NCI-H2107 treated with DMSO at 0.1 percent for 48 hours (cell line): ENCODE measurements at regions not wholly inside any gene's neighbourhood (a gene's known extent, or its start where the extent isn't known, plus 50 kb on each side); places are given as distances from the start of the nearest gene placed in this dataset.
A peak's percentile ranks its signal among the peaks of the same experiment; 100 is the strongest.
"Not testable (repeated sequence)": the region's sequence is repeated elsewhere in the genome, so short reads cannot be mapped to it uniquely, and the experiment has no call there.

Source experiments
- DNase-seq: peaks from one replicate; lab custom pipeline; 2025; ENCODE audit not compliant: unreplicated experiment; lab: John Stamatoyannopoulos, UW

DNA sequence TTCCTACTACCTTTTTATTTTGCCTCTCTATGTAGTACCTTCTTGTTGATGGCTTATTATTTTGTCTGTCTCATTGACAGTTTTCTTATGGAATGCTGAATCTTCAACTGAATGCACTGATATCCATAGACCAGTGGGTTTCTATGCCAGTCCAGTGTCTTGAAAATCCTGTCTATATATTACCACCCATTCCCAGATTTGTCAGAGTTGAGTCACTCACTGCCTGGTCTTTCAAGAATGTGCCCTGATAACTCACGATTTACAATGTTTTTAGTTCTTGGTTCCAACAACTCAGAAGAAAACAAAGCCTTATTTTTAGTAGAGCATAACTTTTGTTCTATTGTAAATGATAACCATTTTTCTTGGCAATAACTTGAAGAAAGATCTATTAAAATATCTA, 606.0 kb upstream of the PITX2 start:
- DNase-seq: no peak

DNA sequence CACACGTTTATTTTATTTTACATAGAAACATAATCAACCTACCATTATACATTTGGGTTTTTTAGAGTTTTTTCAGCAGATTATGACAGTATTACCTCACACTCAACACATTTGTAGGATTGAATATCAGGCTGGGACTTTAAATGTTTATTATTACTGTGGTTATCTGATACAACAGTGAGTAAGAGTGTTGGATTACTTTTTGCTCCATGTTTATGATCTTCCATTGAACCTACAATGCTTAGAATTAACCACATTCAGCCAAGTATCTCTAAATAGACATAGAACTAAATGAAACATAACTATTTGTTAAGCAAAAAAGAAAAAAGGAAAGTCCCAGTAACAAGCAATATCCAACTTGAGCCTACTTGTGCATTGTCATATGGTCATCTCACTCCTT, 607.4 kb upstream of the PITX2 start:
- DNase-seq: no peak

DNA sequence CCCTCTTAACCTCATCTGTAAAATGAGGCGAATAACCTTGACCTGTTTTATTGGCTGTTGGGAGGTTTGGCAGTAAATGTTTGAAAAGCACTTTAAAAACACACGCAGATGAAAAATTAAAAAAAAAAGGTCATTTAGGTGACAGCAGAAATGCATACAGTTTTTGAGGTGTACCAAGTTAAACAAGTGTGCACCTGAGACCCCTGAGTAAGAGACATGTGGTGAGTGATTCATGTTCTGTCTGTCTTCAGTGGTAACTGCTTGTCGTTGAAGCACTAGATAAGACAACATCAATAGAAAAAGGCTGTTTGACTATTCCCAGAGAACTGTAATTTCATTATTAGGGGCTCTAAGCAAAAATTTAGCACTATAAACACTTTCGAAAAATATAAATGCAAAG, 608.4 kb upstream of the PITX2 start:
- DNase-seq: no peak

DNA sequence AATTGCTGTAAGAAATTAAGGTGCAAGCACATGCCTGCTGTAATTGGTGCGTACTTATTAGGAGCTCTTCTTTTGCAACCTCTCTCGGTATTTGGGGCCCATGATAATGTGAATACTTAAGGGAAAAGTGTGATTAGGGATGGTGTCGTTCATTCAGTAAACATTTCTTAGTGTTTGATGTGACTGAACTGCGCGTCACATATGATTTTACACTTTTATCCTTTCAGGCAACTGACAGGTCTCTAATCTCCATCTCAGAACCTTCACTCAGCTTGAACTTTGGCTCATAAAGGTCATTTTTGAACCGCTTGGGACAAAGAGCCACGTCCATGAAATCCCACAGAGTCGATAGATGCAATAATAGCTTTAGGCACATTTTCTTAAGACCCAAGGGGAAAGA, 612.1 kb upstream of the PITX2 start:
- no peak for DNase-seq

DNA sequence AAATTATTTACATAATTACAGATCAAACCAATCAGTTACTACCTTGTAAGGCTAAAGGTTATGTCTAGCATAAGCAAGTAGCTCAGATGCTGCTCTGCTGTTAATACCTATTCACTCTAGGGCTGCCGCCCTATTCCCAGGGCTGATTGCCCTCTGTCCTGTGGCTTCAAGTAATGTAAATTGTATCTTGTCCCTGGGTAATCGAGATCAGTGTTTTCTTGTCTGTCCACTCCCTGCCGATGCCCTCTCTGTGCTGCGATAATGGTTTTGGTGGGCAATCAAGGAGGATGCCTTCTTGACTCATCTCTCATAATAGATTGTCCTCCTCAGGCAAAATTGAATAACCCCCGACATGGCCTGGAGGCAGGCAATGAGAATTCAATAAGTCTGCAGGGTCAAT, 641.0 kb upstream of the PITX2 start:
- no peak for DNase-seq

DNA sequence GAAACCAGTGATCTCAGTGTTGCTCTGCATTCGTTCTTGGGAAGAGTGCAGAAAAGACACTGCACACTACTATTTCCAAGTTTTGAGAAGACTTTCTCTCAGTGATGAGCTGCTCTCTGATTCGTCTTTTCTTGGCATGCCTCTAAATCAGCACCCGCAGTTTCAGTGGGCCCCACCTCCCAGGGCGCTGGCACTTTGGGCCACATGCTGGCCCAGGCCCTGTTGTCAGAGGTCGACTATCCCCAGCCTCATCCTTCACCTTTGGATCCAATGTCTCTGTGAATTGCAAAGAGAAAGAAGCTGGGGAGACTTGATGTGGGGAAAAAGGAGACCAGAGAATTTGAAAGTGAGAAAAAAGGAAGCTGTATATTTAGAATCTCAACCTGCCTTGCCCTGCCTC, 644.1 kb upstream of the PITX2 start:
- DNase-seq: no peak

DNA sequence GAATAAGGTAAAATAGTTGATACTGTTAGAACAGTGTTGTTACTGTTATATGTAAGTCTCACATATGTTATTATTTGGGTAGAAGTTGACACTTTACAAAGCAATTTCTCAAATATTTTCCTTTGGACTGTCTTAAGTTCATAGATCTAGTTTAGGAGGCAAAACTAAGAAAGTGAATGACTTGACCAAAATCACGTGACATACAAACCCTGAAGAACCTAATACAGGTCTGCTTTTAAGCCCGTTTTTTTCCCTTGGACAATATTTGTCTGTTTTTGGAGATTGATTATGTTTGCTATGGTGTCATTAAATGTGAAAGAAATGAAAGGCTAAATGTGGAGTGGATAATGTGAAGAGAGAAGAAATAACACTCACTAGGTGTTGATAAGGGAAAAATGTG, 644.9 kb upstream of the PITX2 start:
- DNase-seq: no peak

DNA sequence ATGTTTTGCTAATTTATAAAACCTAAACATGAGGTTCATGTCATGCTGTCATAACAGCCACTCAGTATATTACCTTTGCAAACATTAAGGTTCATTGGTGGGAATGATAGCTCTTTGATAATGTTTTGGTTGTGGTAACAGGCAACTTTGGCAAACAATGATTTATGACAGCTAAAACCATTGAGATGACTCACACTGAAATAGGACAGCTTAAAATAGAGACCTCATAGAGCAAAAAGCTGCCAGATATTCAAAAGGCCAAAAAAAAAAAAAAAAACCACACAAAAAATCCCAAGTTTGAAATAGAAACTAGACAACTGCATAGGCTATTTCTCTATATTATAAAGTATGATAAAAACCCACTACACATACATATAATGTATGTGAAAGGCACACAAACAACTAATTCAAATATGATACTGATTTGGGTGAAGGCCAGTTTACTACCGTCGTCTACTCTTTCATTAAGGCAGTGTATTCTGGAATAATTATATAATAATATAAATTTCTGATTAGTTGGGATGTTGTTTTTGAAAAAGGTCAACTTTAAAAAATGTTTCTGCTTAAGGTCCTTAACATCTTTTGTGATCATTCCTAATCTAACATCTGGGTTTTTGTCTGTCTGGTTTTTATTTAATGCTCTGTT, 646.0 kb upstream of the PITX2 start:
- DNase-seq: no peak

DNA sequence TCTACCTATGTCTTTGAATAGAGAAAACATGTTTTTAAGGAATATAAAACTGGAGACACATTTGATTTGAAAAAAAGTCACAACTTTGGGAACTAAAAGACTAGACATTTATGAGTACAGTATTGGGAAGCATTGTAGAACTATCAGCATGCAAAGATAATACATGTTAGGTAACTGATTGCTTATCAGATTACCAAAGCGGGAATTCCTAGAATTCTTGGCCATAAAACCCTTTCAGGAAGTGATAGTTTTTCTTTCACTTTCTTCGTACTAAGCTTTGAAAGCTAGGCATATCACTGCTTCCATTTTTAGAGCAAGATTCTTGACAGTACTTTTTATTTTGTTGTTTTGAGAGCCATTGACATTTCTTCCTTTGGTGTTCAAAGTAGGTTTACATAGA, 646.6 kb upstream of the PITX2 start:
- DNase-seq: no peak

DNA sequence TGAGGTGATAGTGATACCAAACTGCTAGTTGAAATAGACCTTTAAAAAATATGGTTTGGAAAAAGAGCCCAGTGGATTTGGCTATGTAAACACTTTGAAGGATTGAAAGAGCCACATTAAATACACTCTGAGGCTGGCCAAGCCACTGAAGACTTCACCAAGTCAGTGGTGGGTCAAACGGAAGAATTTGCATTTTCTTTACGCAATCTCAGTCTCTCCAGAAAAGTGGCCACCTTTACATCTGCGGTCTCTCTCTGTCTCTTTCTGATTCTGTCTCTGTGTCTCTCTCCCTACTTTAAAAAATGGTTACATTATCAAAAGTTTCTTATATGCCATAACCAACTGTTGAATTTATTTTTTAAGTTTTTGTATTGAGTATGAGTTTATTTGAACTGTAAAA, 651.2 kb upstream of the PITX2 start:
- no peak for DNase-seq

DNA sequence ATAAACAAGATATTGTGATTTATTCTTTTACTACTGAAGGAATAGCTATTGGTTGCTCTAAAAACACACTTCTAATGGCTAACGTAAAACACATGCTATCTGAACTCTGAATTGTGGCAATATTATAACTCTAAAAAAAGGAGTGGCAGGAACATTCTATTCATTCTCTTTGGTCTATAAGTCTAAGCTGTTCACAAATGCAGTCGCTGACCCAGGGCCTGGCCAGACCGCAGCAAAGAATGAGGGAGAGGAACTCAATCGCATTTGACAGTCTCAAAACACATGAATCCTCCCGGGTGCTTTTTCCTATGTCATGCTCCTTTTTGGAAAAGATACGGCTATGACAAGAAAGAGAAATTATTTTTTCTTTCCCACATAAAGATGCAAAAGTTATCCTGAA, 651.6 kb upstream of the PITX2 start:
- no peak for DNase-seq

DNA sequence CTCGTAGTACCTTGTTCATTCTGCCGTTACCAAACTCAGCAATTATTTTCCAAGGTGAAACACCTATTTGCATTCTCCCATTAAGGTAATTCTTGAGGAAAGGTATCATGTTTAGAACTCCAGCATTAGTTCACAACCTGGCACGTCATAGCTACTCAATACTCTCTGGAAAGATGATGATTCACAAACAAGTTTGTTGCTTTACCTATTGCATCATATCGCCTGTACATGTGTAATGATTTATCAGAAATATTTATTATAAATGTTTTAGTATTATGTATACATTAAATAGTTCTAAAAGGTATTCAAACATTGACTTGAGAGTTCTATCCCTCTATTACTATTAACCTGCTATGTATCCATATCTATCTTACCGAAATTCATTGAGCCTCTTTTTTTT, 658.3 kb upstream of the PITX2 start:
- DNase-seq: no peak

DNA sequence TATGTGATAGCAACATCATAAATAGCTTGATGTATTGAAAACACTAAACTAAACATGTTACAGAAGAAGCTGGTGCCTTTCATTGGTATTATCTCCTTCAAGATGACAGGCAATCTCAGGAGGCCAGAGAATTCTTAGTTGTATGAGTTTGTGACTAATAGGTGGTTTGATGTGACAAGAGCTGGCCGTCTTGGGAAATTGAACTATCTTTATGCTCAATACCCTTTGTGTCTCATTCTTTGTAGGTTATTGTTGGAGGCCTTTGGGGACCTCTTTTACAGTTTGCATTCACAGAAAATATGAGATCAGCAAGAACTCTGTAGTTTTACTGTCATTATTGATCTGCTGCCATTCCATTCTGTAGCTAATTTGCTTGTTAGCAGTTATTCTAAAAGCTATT, 659.2 kb upstream of the PITX2 start:
- DNase-seq: no peak

DNA sequence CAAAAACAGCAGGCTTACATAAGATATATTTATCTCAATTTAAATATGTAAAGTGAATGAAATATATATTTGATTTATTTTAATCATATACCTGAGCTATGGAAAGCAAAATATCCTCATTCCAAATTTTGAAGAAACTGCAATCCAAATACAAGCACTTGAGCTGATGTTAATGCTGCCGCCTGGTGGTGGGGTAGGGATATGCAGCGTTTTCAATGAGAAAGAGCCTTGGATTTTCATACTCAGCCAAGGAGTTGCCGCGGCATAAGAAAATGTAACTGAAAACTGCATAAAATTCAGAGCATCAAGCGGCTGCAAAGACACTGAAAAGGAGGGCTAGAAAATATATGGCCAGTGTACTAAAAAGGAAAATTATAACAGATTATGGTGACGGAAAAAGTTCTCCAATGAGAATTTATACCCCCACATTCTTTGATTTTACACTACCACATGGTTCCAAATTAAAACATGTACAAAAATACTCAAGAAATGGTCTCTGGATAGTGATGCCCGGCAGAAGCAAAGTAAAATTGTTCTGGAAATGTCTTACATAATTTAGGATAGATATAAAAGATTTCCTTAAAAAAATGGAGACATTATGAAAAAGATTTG, 660.3 kb upstream of the PITX2 start:
- peak; percentile 24 for DNase-seq

DNA sequence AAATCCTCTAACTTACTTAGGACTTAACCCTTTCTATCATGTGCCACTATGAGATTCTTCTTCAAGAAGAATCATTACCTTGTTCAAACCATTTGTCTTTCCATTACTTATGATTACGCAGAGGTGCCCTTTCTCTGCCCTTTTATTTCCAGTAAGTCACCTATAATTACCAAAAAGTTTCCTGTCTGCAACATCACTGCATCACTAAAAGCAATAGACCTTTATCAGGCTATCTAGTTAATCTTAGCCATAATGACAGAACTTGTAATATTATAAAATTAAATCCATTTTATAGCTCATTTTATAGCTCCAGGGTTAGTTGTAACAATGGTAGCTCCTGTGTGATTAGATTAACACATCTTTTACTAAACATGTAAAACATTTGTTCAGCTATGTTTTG, 673.6 kb upstream of the PITX2 start:
- no peak for DNase-seq

DNA sequence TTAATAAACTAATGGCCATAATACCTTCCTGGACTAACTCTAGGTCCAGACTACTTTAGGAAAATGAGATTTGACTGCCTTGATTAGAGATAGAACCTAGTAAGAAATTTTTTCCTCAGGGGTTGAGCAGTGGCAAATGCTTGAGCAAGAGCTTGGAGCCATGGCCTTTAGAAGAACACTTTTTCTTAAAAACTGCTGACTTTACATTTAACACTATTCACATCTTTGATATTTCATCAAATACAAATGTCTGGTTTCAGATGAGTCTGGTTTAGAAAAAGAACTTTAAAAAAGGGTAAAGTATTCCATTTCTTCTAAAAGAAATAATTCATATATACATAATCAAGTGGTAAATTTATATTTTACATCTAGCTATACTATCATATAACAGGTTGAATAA, 680.9 kb upstream of the PITX2 start:
- DNase-seq: no peak

DNA sequence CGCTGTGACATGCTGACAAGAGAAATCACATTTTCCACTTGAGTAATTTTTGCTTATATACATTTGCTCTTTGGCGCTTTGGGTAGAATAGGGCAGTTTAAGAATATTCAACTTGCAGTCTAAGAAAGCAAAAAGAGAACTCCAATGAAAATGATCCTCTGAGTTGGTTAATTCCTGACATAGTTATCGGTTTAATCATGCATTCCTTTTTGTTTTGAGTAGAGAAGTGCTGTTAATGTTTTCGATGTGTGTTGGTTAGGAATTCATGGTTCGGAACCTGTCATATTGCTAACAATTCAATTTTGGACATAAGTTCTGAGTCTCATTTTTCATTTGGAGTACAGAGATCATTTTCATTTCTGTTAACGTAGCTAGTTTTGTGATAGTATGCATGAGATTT, 700.6 kb upstream of the PITX2 start:
- no peak for DNase-seq

DNA sequence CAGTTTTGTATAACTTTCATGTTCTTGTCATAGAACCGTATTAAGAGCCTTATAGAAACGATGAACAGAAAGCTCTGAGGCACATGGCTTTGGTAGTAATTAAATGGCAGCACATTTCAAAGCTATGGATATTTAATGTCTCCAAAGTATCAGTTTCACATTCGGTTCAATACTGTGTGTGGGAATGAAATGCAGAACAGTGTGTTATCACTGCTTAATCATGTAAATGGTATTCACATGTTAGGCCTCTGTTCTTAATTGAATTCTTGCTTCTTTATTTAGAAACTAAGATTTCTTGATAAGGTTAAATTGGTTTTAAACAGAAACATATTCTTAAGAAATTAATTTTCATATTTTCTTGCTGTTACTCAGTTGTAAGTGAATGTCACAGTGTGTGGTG, 701.0 kb upstream of the PITX2 start:
- DNase-seq: no peak

DNA sequence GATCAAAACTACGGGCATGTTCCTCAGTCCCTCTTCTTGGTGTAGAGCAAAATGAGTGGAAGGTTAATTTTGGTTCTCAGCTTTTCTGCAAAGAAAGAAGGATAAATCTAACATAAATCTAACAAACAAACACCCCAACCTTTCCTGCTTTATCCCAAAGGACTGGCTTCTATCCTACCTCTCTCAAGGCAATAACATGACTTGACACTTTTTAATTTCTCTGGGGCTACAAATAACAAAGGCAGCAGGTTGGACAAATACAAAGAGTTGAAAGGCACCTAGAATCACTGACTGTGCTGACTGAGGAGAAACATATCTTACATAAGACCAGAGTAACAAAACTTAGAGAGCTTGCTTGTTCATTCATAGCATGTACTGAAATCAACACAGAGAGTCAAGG, 703.6 kb upstream of the PITX2 start:
- DNase-seq: no peak

DNA sequence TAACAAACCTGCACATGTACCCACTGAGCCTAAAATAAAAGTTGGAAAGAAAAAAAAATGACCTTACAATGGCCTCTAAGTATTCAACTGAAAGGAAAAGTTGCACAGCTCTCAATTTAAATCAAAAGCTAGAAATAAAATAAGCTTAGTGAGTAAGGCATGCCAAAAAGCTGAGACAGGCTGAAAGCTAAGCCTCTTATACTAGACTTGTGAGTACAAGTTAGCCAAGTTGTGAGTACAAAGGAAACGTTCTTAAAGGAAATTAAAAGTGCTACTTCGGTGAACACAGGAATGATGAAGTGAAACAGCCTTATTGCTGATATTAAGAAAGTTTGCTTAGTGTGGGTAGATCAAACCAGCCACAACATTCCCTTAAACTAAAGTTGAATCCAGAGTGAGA, 707.9 kb upstream of the PITX2 start:
- DNase-seq: no peak

DNA sequence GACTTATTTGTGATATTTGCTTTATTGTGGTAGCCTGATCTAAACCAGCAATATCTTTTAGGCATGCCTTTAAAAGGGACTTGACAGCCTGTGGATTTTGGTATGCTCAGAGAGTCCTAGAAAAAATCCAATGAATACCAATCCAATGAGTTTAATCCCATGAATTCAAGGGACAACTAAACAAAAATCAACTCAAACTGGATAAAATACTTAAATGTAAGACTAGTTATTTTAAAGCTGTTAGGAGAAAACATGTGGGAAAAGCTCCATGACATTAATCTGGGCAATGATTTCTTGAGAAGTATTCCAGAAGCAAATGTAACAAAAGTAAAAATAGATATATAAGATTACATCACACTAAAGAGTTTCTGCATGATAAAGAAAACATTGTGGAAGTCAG, 711.5 kb upstream of the PITX2 start:
- no peak for DNase-seq

DNA sequence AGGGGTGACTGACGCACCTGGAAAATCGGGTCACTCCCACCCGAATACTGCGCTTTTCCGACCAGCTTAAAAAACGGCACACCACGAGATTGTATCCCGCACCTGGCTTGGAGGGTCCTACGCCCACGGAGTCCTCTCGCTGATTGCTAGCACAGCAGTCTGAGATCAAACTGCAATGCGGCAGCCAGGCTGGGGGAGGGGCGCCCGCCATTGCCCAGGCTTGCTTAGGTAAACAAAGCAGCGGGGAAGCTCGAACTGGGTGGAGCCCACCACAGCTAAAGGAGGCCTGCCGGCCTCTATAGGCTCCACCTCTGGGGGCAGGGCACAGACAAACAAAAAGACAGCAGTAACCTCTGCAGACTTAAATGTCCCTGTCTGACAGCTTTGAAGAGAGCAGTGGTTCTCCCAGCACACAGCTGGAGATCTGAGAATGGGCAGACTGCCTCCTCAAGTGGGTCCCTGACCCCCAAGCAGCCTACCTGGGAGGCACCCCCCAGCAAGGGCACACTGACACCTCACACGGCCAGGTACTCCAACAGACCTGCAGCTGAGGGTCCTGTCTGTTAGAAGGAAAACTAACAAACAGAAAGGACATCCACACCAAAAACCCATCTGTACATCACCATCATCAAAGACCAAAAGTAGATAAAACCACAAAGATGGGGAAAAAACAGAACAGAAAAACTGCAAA, 714.5 kb upstream of the PITX2 start:
- DNase-seq: not testable (repeated sequence)

DNA sequence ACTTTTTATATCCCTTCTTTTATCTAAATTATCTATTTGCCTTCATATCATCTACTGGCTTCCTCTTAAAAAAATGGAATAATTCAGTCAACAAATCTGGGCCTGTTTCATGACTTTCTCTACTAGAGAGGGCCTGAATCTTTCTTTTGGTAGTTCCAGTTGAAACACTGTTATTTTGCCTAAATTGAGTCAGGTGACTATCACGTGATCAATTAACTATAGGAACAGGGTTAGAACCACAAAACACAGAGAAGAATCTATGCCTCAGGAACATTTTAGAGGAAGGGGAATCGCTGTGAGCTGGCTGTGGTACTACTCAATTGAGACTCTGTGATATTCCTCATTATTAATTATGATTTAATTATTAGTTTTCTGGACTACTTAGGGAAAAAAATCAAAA, 736.7 kb upstream of the PITX2 start:
- DNase-seq: no peak
